NB4 (cell line): ENCODE measurements at regions not wholly inside any gene's neighbourhood (a gene's known extent, or its start where the extent isn't known, plus 50 kb on each side); places are given as distances from the start of the nearest gene placed in this dataset.

Experiments
- CTCF ChIP-seq: IDR thresholded peaks from one replicate; pipeline ENCODE4 v1.5.1; 2012; ENCODE audit warnings: low read depth, low read length
- POLR2A ChIP-seq: IDR thresholded peaks from 2 replicates; pipeline ENCODE4 v1.6.1; 2011; ENCODE audit warnings: mild to moderate bottlenecking; ENCODE audit not compliant: insufficient read length; ENCODE audit errors: extremely low read depth

GRCh38 chr3:124532071-124532470 is 198.2 kb upstream of the UMPS start:
- TF ChIP-seq CTCF (no peak), POLR2A (no peak)
